Smooth muscle cell (in vitro differentiated cells): ENCODE measurements at regions not wholly inside any gene's neighbourhood (a gene's known extent, or its start where the extent isn't known, plus 50 kb on each side); places are given as distances from the start of the nearest gene placed in this dataset.

Source experiments
- DNase-seq: peaks from one replicate; lab custom pipeline; 2025; ENCODE audit not compliant: unreplicated experiment; lab: John Stamatoyannopoulos, UW
- H2AFZ ChIP-seq: fragments of 200-600 bp; sonication (generic); 2 replicates; pipeline ENCODE4 v1.6.0; 2016; ENCODE audit warnings: antibody characterized with exemption, low read depth, mild to moderate bottlenecking
- H3F3A ChIP-seq: fragments of 200-600 bp; sonication (generic); 2 replicates; pipeline ENCODE4 v1.6.0; 2017; ENCODE audit warnings: antibody characterized with exemption, low read depth
- H3K27ac ChIP-seq: fragments of 200-600 bp; sonication (generic); 2 replicates; pipeline ENCODE4 v1.5.1; 2016; ENCODE audit warnings: low read depth, mild to moderate bottlenecking
- H3K27me3 ChIP-seq: fragments of 200-600 bp; sonication (generic); 2 replicates; pipeline ENCODE4 v1.6.1; 2016; ENCODE audit warnings: low read depth, mild to moderate bottlenecking
- H3K36me3 ChIP-seq: fragments of 200-600 bp; sonication (generic); 2 replicates; pipeline ENCODE4 v1.5.1; 2016; ENCODE audit warnings: low read depth
- H3K4me1 ChIP-seq: fragments of 200-600 bp; sonication (generic); 2 replicates; pipeline ENCODE4 v1.5.1; 2016; ENCODE audit warnings: low read depth
- H3K4me2 ChIP-seq: fragments of 200-600 bp; sonication (generic); 2 replicates; pipeline ENCODE4 v1.6.0; 2016; ENCODE audit warnings: mild to moderate bottlenecking
- H3K4me3 ChIP-seq: fragments of 200-600 bp; sonication (generic); 2 replicates; pipeline ENCODE4 v1.5.1; 2016; ENCODE audit warnings: mild to moderate bottlenecking
- H3K79me2 ChIP-seq: fragments of 200-600 bp; sonication (generic); 2 replicates; pipeline ENCODE4 v1.6.0; 2016; ENCODE audit warnings: low read depth, mild to moderate bottlenecking
- H3K9ac ChIP-seq: fragments of 200-600 bp; sonication (generic); 2 replicates; pipeline ENCODE4 v1.6.0; 2016; ENCODE audit warnings: low read depth
- H3K9me3 ChIP-seq: fragments of 200-600 bp; sonication (generic); replicated peaks from 2 replicates; pipeline ENCODE4 v1.5.1; 2016; ENCODE audit warnings: low read depth
- H4K20me1 ChIP-seq: fragments of 200-600 bp; sonication (generic); 2 replicates; pipeline ENCODE4 v1.6.0; 2016; ENCODE audit warnings: low read depth
- WGBS: methylation state at CpG from one replicate; pipeline ENCODE4 v1.1.7; 2016; ENCODE audit warnings: low lambda C conversion rate; 5-methylcytosine and 5-hydroxymethylcytosine counted together
- TF ChIP-seq, protein P1 (sequence below): fragments of 200-600 bp; sonication (generic); IDR thresholded peaks from 2 replicates; pipeline ENCODE4 v1.5.1; 2017; ENCODE audit warnings: borderline replicate concordance, mild to moderate bottlenecking, antibody characterized with exemption; ENCODE audit not compliant: insufficient read depth, poor library complexity, severe bottlenecking

GRCh38 chr15:100718075-100718980 is 115.9 kb downstream of the ASB7 start:
- no peak overlapping the region for H3K27ac ChIP-seq
- H3K9ac ChIP-seq, result no peak overlapping the region

GRCh38 chr15:100720406-100720967 is 118.1 kb downstream of the ASB7 start:
- no peaks in the 10 kb centered on the region for H3K36me3 ChIP-seq
- peak overlapping the region; percentile 74 for H3K9ac ChIP-seq
- TF ChIP-seq, protein P1, sequence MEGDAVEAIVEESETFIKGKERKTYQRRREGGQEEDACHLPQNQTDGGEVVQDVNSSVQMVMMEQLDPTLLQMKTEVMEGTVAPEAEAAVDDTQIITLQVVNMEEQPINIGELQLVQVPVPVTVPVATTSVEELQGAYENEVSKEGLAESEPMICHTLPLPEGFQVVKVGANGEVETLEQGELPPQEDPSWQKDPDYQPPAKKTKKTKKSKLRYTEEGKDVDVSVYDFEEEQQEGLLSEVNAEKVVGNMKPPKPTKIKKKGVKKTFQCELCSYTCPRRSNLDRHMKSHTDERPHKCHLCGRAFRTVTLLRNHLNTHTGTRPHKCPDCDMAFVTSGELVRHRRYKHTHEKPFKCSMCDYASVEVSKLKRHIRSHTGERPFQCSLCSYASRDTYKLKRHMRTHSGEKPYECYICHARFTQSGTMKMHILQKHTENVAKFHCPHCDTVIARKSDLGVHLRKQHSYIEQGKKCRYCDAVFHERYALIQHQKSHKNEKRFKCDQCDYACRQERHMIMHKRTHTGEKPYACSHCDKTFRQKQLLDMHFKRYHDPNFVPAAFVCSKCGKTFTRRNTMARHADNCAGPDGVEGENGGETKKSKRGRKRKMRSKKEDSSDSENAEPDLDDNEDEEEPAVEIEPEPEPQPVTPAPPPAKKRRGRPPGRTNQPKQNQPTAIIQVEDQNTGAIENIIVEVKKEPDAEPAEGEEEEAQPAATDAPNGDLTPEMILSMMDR, result no peak
- no peaks in the 10 kb centered on the region for H4K20me1 ChIP-seq
- H3K4me3 ChIP-seq, result no peak overlapping the region
- WGBS, result 93% methylated on average over 8 of the region's 9 CpGs
- no peaks in the 10 kb centered on the region for H3K9me3 ChIP-seq
- H3K4me2 ChIP-seq, result no peak overlapping the region
- peaks cover 3% of the 10 kb centered on the region for H3F3A ChIP-seq
- no peak overlapping the region for H2AFZ ChIP-seq
- H3K27ac ChIP-seq, result peak overlapping the region; percentile 100
- no peak for DNase-seq
- no peaks in the 10 kb centered on the region for H3K4me1 ChIP-seq
- H3K79me2 ChIP-seq, result no peaks in the 10 kb centered on the region
- H3K27me3 ChIP-seq, result no peaks in the 10 kb centered on the region

More at GRCh38 chr15:100718075-100718980, 115.9 kb downstream of the ASB7 start:
- TF ChIP-seq, protein P1, result no peak
- Histone ChIP-seq H3K9me3 (no peaks in the 10 kb centered on the region), H4K20me1 (no peaks in the 10 kb centered on the region), H3K4me3 (no peak overlapping the region), H3K27me3 (no peaks in the 10 kb centered on the region), H3K4me1 (no peaks in the 10 kb centered on the region), H2AFZ (no peak overlapping the region), H3K79me2 (no peaks in the 10 kb centered on the region), H3K4me2 (no peak overlapping the region), H3K36me3 (no peaks in the 10 kb centered on the region), H3F3A (no peaks in the 10 kb centered on the region)
- WGBS, result 95% methylated on average over 22 of the region's 22 CpGs
- no peak for DNase-seq

- Histone ChIP-seq H3K4me3 (no peak overlapping the region), H3K27ac (peak overlapping the region; percentile 100), H4K20me1 (no peaks in the 10 kb centered on the region), H2AFZ (no peak overlapping the region), H3K9me3 (no peaks in the 10 kb centered on the region), H3K4me1 (no peaks in the 10 kb centered on the region), H3F3A (peaks cover 3% of the 10 kb centered on the region), H3K36me3 (no peaks in the 10 kb centered on the region), H3K27me3 (no peaks in the 10 kb centered on the region), H3K79me2 (no peaks in the 10 kb centered on the region), H3K4me2 (peak overlapping the region; percentile 79), H3K9ac (peak overlapping the region; percentile 96)
- DNase-seq, result no peak
- TF ChIP-seq, protein P1, result no peak
- 15% methylated on average over 12 of the region's 12 CpGs for WGBS
These were observed 119.6 kb downstream of the ASB7 start for GRCh38 chr15:100721758-100722550.
